ENCODE measurements at regions not wholly inside any gene's neighbourhood (a gene's known extent, or its start where the extent isn't known, plus 50 kb on each side); places are given as distances from the start of the nearest gene placed in this dataset.
"Not testable (repeated sequence)": the region's sequence is repeated elsewhere in the genome, so short reads cannot be mapped to it uniquely, and the experiment has no call there.

GRCh38 chr4:123649250-123649644, 252.7 kb downstream of the SPRY1 start:
- DNase-seq: no peak

DNA sequence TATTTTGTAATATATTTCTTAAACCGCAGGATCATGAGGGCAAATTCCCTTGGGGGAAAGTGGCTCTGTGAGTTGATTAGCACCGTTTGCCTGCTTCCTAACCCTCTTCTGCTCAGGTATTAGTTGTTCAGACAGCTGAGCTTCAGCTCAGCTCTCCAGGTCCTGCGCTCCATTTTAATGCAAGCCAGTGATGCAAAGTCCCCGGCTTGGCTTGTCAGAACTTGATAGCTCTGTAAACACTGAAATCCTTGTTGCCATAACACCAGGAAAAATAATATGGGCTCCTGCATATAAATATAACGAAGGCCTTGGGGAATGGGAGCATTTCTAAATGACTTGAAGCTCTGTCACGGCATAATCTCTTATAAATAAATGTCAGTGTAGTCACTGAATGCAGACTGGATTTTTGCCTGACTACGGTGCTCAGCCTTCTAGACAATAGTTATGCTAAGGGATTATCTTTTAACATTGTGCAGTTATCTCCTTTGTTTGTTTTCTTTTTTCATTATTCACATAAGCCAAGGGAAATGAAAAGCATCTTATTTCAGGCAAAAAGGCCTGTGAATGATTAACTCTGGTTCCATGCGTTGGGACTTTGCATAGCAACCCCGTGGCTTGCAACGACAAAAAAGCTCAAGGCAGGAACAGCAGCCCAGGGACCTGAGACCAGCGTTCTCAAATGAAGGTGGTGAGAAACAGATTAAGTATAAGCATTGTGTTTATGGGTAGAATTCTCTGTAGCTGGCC, 253.2 kb downstream of the SPRY1 start:
- no peak for DNase-seq

DNA sequence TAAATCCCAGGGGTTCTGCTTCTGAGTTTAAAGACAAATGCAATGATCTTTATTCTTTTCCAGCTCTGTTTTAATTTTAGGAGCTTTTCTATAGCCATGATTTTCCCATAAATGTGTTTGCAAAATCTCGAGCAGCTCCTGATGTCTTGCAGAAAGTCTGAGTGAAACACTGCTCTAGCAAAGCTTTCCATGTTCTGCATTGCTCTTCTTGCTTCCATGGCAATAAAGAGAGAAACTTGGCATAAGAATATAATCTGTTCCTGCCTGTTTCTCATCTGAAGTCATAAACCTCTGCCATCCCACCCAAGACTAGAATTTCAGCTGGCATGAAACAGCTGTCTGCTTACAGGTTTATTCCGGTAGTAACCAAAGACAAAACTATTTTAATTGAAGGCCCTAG, 254.5 kb downstream of the SPRY1 start:
- DNase-seq: no peak

DNA sequence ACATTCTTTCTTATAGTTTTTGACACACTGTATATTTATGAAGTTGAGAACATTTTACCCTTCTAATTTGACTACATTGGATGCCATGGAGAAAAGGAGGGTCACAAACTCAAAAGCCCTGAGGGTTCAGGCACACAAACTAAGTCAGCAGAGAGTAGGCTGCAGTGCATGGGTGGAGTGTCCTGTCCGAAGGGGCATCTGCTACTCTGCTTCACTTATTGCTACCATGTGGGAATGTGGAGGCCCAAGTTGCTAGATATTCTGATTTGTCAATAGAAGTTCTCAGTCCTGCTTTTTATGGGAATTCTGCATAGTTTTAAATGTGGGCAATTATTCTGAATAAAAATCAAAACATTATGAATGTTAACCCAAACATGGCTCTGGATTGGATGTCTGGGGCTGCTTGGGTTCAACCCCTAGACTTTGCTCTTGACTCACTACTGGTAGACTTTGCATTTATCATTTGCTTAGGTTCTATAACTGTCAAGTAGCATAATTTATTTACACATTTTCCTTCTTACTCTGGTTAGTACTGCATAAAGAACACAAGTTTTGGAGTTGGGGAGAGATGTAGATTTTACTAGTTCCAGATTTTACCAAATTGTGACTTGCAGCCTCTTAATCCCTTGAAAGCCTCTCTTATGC, 255.1 kb downstream of the SPRY1 start:
- DNase-seq: no peak

DNA sequence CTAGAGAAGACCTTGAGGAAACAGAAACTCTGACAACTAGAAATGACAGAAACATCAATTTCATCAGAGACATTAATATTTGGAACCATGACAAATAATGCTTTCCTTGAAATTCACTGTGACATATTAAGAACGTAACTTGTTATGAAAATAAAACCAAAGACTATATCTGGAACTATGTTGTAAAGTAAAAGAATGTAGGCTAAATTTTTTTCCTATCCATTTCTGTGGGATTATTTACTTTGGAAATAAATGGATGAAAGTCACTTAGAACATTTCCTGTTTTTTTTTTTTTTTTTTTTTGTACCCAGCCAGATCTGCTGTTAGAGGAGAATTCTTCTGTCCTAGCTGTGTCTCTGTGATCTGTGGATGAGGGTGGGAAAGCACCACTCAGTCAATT, 255.9 kb downstream of the SPRY1 start:
- no peak for DNase-seq

DNA sequence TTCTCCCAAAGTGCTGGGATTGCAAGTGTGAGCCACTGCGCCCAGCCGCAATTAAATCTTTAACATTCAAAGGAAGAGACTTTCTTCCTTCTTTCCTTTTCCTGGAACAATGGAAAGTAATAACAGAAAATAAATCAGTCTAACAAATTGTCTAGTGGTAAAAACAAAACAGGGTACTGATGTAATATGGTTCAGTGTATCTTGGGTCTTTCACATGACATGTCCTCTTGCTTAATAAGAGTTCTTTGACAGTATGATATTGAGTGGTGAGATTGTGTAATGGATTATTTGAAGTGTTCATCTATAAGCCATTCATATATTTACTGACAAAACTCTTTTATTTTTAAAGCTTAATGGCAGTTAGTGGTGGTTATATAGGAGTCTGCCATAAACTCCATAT, 256.6 kb downstream of the SPRY1 start:
- DNase-seq: no peak

GRCh38 chr4:123656746-123657294, 260.2 kb downstream of the SPRY1 start:
- not testable (repeated sequence) for DNase-seq

DNA sequence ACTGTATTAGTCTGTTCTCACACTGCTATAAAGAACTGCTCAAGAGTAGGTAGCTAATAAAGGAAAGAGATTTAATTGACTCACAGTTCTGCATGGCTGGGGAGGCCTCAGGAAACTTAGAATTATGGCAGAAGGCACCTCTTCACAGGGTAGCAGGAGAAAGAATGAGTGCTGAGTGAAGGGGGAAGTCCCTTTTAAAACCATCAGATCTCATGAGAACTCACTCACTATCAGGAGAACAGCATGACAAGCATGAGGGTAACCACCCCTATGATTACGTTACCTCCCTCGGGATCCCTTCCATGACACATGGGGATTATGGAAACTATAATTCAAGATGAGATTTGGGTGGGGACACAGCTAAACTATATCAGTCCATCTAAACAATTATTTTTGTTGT, 261.0 kb downstream of the SPRY1 start:
- not testable (repeated sequence) for DNase-seq

DNA sequence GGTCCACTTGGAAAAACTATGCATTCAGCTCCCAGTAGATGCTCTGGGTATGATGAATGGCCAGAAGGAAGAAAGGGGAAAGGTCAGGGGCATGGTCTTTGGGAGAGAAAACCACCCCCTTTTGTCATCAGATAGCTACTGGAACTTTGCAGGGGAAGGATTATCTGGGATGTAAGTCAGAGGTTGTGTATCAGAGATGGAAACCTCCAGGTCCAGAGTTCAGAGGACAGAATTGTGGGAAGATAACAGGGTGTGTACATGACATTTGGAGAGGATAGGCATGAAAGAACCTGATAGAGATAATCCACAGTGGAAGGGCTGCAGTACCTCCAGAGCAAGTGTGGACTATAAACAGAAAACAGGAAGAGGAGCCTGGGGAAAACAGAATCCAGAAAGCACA, 262.7 kb downstream of the SPRY1 start:
- no peak for DNase-seq

- no peak for DNase-seq
Observed at GRCh38 chr4:123659730-123660129, 263.1 kb downstream of the SPRY1 start.

DNA sequence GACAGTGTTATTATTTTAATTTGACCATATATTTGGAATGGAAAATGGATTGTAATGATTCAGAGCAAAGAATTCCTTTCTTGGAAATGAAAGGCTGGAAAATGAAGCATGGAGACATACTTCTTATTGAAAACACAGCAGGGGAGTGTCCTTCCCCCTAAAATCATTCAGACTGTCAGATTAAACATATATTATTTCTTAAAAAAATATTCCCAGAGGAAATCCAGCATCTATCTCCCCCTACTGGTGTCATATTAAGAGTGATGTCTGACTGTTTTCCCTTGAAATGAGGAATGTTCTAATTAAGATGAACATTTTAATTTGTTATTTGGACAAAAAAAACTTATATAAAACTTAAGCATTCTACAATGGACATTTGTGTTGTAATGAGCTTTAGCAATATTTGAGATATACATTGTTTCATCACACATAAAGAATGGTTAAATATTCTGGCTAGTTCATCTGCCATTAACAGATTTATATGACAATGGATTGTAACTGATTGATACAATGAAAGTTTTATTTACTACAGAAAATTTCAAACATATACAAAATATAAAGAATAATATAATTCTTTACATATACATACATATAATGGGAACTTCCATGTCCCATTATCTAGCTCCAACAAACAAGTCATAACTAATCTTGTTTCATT, 264.6 kb downstream of the SPRY1 start:
- DNase-seq: no peak

- DNase-seq: no peak
Observed at GRCh38 chr4:123662827-123663226, 266.2 kb downstream of the SPRY1 start.

DNA sequence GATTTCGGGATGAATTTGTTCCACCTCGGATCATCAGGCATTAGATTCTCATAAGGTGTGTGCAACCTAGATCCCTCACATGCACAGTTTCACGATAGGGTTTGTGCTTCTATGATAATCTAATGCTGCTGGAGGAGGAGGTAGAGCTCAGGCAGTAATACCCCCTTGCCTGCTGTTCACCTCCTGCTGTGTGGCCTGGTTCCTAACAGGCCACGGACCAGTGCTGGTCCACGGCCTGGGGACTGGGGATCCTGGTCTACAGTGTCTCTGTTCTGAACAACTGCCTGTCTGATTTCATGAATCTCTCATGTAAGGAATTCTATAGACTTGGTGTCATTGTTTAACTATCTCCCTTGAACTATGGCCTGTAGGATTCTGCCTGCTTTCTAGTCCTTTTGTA, 269.9 kb downstream of the SPRY1 start:
- DNase-seq: no peak

- DNase-seq: no peak
Observed at GRCh38 chr4:123667496-123667895, 270.9 kb downstream of the SPRY1 start.

DNA sequence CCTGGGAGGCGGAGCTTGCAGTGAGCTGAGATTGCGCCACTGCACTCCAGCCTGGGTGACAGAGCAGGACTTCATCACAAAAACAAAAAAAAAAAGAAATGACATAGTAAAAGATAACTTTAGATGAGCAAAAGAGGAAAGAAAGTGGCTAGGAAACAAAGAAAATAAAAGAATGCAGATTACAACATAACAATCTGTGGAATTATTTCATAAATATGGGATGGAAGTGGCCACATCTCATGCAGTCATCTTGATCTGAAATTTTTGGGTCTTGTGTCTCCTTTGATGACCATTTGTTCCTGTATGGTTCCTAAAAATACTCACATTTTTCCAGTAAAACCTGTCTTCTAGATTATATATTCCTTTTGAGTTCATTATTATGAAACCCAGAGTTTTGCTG, 271.4 kb downstream of the SPRY1 start:
- no peak for DNase-seq

DNA sequence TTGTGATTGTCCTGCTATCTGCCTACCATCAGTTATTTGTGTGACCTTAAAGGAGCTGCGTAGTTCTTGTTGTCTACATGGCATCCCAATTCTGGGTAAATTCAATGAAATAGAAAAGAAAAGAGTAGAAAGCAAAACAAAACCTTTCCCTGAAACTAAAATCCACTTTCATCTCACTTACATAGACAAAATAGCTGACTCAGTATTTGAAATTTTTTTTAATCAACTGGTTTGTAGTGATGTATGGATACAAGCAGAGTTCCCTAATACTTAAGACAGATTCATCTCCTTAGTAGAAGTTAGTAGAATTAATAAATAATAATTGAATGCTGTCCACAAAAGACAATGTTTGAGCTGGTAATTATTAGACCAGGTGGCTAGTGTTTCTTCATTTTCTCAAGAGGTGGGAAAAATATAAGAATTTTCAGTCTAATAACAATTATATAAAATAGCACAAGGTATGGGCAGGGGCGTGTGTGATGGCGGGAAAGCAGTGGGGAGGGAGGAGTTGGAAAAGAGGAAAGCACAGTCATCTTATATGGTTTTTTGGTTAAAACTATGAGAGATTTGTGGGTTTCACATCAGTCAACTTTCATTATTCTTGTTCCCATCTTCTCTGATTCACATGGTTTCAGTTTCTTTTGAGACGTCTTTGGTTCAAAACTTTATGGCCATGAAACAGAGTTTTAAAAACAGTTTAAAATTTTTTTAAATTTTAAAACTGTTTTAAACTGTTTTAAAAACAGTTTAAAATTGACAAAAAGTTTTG, 275.2 kb downstream of the SPRY1 start:
- peak; percentile 35 to 46 for DNase-seq

DNA sequence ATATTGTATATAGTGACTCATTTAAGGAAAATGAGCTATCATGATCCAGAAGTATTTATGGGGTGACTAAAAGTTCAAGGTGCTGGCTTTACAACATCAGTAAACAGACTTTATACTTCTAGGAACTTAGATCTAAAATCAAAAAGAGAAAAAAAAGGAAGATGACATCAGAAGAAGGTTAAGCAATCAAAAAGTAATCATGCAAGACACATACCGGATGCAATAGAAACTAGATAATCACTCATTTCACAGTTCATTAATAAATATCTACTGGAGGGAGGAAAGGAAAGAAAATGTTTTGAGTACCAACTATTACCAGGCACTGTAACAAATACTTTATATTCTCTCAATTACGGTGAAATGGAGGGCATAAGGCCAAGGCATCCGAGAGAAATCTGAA, 276.4 kb downstream of the SPRY1 start:
- no peak for DNase-seq

DNA sequence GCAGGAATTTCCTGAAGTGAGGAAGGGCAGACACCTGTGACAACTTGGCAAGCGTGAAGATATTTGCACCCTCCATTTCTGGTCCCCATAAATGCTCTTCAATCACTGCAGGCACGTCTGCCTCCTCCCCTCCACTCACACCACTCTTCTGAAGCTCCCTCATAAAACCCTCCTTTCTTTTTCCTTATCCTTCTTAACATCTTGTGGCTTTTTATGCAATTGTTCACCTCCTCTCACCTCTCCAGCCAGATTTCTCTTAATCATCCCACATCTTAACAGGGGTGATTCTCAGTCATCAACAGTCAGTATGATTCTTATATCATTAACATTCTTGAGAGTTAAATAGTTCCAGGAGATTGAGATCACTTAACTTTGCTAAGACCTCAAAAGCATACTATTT, 277.4 kb downstream of the SPRY1 start:
- no peak for DNase-seq

GRCh38 chr4:123674762-123675465, 278.3 kb downstream of the SPRY1 start:
- no peak for DNase-seq

DNA sequence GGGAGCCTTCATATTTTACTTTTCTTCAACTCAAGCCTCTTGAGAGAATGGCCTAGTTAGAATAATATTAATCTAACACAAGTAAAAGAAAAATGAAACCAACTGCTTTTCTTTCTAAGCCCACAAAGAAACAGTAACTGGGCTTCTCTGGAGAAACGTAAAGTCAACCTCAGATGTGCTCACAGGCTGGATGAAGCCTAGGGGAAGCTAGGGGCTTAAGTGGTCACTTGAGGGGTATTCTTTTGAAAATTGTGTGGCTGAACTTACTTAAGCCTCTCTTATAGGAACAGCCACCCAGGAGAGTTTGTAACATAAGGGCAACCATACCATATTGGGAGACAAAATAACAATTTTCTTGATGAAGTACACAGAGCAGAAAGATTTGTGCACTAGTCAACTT, 279.0 kb downstream of the SPRY1 start:
- DNase-seq: no peak

GRCh38 chr4:123676071-123676889, 279.7 kb downstream of the SPRY1 start:
- DNase-seq: no peak

- no peak for DNase-seq
Observed at GRCh38 chr4:123676890-123677229, 280.3 kb downstream of the SPRY1 start.
